ENCODE measurements at regions not wholly inside any gene's neighbourhood (a gene's known extent, or its start where the extent isn't known, plus 50 kb on each side); places are given as distances from the start of the nearest gene placed in this dataset.

DNA sequence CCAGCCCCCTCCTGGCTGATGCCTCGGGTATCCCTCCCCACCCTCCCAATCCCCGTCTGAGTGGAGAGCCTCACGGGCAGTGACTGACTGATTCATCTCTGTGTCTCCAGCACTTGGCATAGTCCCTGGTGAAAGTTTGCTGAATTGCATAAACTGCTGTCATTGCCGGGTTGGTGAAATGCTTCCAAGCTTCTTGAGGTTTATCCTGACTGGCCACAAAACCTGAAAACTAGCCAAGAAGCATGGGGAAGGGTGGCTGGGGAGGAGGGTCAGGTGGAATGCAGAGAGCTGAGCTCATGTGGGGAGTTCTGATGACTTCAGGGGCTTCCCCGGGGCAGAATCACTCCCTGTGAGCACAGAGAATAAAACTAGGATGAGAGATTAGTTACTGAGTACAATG is 56.9 kb upstream of the GGTA1 start:
- Histone ChIP-seq H2AFZ (ENCODE audit: low read depth, low read length) (no peak overlapping the region), H3F3A (ENCODE audit: insufficient read depth, low read length, poor library complexity, severe bottlenecking) (no peaks in the 10 kb centered on the region), H3K27me3 (ENCODE audit: insufficient read depth, low read depth, low read length) (no peaks in the 10 kb centered on the region), H3K79me2 (replicated peaks; ENCODE audit: insufficient read depth, low read length) (no peaks in the 10 kb centered on the region), H3K4me3 (ENCODE audit: low read length) (no peak overlapping the region), H3K27ac (ENCODE audit: low read length) (no peak overlapping the region), H3K4me2 (ENCODE audit: low read length) (no peak overlapping the region), H4K20me1 (ENCODE audit: insufficient read depth) (no peaks in the 10 kb centered on the region), H3K36me3 (ENCODE audit: insufficient read depth, low read length) (no peaks in the 10 kb centered on the region), H3K9me3 (ENCODE audit: low read length) (no peaks in the 10 kb centered on the region), H3K9me2 (ENCODE audit: insufficient read depth, low read length) (no peaks in the 10 kb centered on the region), H3K9ac (ENCODE audit: low read length) (no peak overlapping the region)
- TF ChIP-seq EZH2 (IDR thresholded peaks at IDR 0.05; ENCODE audit: borderline replicate concordance, insufficient read depth, low read length, poor library complexity, severe bottlenecking): no peak
- no peak for TF ChIP-seq POLR2AphosphoS5 (IDR thresholded peaks at IDR 0.05)
- no peak for TF ChIP-seq SMC3 (conservative IDR thresholded peaks at IDR 0.05; ENCODE audit: poor library complexity)
- TF ChIP-seq, protein P1, sequence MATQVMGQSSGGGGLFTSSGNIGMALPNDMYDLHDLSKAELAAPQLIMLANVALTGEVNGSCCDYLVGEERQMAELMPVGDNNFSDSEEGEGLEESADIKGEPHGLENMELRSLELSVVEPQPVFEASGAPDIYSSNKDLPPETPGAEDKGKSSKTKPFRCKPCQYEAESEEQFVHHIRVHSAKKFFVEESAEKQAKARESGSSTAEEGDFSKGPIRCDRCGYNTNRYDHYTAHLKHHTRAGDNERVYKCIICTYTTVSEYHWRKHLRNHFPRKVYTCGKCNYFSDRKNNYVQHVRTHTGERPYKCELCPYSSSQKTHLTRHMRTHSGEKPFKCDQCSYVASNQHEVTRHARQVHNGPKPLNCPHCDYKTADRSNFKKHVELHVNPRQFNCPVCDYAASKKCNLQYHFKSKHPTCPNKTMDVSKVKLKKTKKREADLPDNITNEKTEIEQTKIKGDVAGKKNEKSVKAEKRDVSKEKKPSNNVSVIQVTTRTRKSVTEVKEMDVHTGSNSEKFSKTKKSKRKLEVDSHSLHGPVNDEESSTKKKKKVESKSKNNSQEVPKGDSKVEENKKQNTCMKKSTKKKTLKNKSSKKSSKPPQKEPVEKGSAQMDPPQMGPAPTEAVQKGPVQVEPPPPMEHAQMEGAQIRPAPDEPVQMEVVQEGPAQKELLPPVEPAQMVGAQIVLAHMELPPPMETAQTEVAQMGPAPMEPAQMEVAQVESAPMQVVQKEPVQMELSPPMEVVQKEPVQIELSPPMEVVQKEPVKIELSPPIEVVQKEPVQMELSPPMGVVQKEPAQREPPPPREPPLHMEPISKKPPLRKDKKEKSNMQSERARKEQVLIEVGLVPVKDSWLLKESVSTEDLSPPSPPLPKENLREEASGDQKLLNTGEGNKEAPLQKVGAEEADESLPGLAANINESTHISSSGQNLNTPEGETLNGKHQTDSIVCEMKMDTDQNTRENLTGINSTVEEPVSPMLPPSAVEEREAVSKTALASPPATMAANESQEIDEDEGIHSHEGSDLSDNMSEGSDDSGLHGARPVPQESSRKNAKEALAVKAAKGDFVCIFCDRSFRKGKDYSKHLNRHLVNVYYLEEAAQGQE (IDR thresholded peaks at IDR 0.05; ENCODE audit: borderline replicate concordance): no peak
- TF ChIP-seq, protein P2, sequence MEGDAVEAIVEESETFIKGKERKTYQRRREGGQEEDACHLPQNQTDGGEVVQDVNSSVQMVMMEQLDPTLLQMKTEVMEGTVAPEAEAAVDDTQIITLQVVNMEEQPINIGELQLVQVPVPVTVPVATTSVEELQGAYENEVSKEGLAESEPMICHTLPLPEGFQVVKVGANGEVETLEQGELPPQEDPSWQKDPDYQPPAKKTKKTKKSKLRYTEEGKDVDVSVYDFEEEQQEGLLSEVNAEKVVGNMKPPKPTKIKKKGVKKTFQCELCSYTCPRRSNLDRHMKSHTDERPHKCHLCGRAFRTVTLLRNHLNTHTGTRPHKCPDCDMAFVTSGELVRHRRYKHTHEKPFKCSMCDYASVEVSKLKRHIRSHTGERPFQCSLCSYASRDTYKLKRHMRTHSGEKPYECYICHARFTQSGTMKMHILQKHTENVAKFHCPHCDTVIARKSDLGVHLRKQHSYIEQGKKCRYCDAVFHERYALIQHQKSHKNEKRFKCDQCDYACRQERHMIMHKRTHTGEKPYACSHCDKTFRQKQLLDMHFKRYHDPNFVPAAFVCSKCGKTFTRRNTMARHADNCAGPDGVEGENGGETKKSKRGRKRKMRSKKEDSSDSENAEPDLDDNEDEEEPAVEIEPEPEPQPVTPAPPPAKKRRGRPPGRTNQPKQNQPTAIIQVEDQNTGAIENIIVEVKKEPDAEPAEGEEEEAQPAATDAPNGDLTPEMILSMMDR (IDR thresholded peaks at IDR 0.05; ENCODE audit: poor library complexity, severe bottlenecking): no peak
- no peak for TF ChIP-seq TAF1 (IDR thresholded peaks at IDR 0.05; ENCODE audit: low read depth)
- no peak for TF ChIP-seq RAD21 (conservative IDR thresholded peaks at IDR 0.05)

DNA sequence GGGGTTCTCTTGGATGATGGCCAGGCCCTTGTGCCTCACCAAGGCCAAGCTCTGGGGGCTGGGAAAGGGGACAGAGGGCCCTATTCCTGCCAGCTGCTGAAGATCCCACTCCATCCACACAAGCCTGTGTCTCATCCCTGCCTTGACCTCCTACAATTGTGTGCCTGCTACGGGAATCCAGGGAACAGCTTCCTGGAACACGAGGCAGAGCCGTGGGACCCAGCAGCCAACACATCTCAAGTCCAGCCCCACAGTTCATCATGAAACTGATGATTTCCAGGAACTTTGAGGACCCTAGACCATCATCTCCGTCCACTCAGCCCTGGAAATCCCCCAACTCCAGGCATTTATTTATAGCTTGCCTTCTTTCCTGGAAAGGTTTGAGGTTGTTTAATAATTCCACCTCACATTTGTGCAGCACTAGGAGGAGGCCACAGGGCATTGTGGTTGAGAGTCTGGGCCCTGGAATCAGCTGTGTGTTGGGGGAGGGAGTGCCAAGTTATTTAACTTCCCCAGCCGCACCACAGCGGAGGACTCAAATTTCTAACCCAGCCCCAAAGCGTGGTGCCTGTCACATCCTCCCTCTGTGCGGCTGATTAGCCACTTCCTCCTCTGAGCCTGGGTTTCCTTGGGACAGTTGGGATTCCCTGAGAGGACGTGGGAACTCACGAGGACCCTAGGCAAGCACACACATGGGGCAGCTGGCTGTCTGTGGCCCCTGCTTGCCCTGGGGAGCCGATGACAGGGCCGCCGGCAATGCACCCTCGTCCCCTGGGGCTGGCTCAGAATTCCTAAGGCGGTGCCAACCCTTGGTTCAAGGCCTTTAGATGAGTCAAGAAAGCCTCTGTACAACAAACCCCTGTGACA is 58.2 kb upstream of the GGTA1 start:
- Histone ChIP-seq H3K4me3 (ENCODE audit: low read length) (no peak overlapping the region), H3K9me2 (ENCODE audit: insufficient read depth, low read length) (no peaks in the 10 kb centered on the region), H3K27ac (ENCODE audit: low read length) (no peak overlapping the region), H4K20me1 (ENCODE audit: insufficient read depth) (no peaks in the 10 kb centered on the region), H3K36me3 (ENCODE audit: insufficient read depth, low read length) (no peaks in the 10 kb centered on the region), H3K27me3 (ENCODE audit: insufficient read depth, low read depth, low read length) (no peaks in the 10 kb centered on the region), H3K79me2 (replicated peaks; ENCODE audit: insufficient read depth, low read length) (no peaks in the 10 kb centered on the region), H2AFZ (ENCODE audit: low read depth, low read length) (no peak overlapping the region), H3K9ac (ENCODE audit: low read length) (no peak overlapping the region), H3F3A (ENCODE audit: insufficient read depth, low read length, poor library complexity, severe bottlenecking) (no peaks in the 10 kb centered on the region), H3K4me2 (ENCODE audit: low read length) (no peak overlapping the region), H3K9me3 (ENCODE audit: low read length) (no peaks in the 10 kb centered on the region)
- no peak for TF ChIP-seq EZH2 (IDR thresholded peaks at IDR 0.05; ENCODE audit: borderline replicate concordance, insufficient read depth, low read length, poor library complexity, severe bottlenecking)
- TF ChIP-seq, protein P1 (IDR thresholded peaks at IDR 0.05; ENCODE audit: borderline replicate concordance): no peak
- no peak for TF ChIP-seq SMC3 (conservative IDR thresholded peaks at IDR 0.05; ENCODE audit: poor library complexity)
- TF ChIP-seq TAF1 (IDR thresholded peaks at IDR 0.05; ENCODE audit: low read depth): no peak
- TF ChIP-seq POLR2AphosphoS5 (IDR thresholded peaks at IDR 0.05): no peak
- no peak for TF ChIP-seq MXI1 (conservative IDR thresholded peaks at IDR 0.05; ENCODE audit: poor library complexity, severe bottlenecking)
